Activated naive CD4-positive, alpha-beta T cell treated with anti-CD3 and anti-CD28 coated beads, Interleukin-2, amount 50 U/mL, for 24 hours (primary cell): ENCODE measurements at regions not wholly inside any gene's neighbourhood (a gene's known extent, or its start where the extent isn't known, plus 50 kb on each side); places are given as distances from the start of the nearest gene placed in this dataset.
"Not testable (repeated sequence)": the region's sequence is repeated elsewhere in the genome, so short reads cannot be mapped to it uniquely, and the experiment has no call there.

Experiments
- H3K27ac Mint-ChIP-seq: one replicate; pipeline ENCODE4 v1.8.0; 2021; ENCODE audit warnings: mild to moderate bottlenecking, mixed read lengths
- H3K27me3 Mint-ChIP-seq: one replicate; pipeline ENCODE4 v1.8.0; 2021; ENCODE audit warnings: mixed read lengths
- H3K36me3 Mint-ChIP-seq: one replicate; pipeline ENCODE4 v1.8.0; 2021; ENCODE audit warnings: mixed read lengths
- H3K4me1 Mint-ChIP-seq: one replicate; pipeline ENCODE4 v1.8.0; 2021; ENCODE audit warnings: mixed read lengths
- H3K4me3 Mint-ChIP-seq: one replicate; pipeline ENCODE4 v1.8.0; 2021; ENCODE audit warnings: mild to moderate bottlenecking, mixed read lengths
- H3K9me3 Mint-ChIP-seq: one replicate; pipeline ENCODE4 v1.8.0; 2021; ENCODE audit warnings: mixed read lengths

DNA sequence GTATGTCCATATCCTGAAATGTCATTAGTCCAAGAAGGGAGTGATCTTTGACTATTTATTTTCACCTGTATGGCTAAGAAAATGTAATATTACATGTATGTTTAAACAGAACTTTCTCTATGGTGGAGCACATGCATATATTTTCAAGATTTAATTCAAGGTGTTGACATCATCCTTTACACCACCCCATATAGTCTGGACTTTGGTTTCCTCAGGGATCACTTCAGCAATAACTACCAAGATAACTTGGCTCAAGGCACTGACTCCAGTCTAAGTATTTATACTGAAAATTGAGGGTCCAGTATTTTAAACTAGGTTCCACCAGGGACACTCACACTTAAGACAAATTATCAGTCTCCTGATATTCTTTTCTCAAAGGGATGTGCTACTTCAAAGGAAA, 660.6 kb downstream of the EFNB2 start:
- Mint-ChIP-seq H3K9me3 (no peaks in the 10 kb centered on the region), H3K27me3 (peaks cover 1% of the 10 kb centered on the region), H3K4me3 (no peak overlapping the region), H3K27ac (no peak overlapping the region), H3K4me1 (no peaks in the 10 kb centered on the region), H3K36me3 (no peaks in the 10 kb centered on the region)

DNA sequence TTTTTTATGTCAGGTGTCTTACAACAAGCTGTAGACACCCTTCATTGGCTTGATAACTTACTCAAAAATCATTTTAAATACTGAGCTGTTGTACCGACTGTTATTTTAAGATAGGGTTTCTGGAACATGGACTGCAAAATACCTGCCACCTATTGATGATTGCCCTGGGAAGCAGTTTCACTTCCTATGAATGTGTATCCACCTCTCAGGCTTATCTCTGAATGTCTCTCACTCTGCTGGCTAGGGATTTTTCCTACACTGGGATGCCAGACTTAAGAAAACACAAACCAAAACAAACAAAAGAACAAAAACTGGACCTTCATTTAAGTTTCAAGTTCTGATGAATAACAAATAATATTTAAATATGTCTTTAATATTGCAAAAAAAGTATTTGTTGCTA, 663.7 kb downstream of the EFNB2 start:
- Mint-ChIP-seq H3K4me1 (no peaks in the 10 kb centered on the region), H3K4me3 (no peak overlapping the region), H3K27me3 (peaks cover 1% of the 10 kb centered on the region), H3K27ac (no peak overlapping the region), H3K36me3 (no peaks in the 10 kb centered on the region), H3K9me3 (no peaks in the 10 kb centered on the region)

DNA sequence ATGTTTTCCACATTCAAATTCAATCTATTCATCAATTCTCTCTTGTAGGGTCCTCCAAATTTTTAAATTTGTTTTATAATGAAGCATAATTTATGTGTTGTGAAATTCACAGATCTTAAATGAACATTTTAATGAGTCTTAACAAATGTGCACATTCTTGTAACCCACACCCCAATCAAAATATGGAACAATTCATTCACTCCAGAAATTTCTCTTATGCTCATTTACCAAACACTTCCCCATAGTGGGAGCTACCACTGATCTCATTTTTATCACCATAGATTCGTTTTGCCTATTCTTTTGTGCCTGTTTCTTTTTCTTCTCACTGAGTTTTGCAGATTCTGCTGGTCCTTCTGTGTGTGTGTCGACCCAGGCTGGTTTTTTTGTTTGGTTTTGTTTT, 664.1 kb downstream of the EFNB2 start:
- H3K36me3 Mint-ChIP-seq: no peaks in the 10 kb centered on the region
- H3K27ac Mint-ChIP-seq: no peak overlapping the region
- no peaks in the 10 kb centered on the region for H3K4me1 Mint-ChIP-seq
- H3K27me3 Mint-ChIP-seq: peaks cover 1% of the 10 kb centered on the region
- H3K9me3 Mint-ChIP-seq: no peaks in the 10 kb centered on the region
- no peak overlapping the region for H3K4me3 Mint-ChIP-seq

DNA sequence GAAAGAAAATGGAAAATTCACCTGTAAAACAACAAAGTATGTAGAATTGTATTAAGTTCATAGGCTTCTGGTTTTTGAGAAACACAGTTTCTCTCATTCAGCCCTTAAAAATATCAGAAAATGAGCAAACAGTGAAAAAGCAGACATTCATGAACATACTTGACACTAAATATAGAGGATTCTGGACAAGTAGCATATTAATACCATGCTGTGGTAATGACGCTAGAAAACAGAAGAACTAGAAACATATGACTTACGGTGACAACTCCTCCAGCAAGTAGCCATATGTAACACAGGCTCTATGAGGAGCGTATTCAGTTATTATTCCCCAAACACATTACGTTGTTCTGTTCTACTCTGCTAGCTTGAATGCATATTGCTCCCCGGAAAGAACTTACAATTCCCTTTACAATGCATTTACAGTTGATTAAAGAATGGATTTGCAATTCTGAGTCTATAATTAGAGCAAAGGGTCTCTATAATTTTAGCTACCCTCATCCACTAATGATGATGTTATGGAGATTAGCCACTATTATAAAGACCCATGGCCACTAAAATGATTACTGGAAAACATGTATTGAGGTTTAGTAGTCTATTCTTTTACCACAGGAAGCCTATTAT, 672.1 kb downstream of the EFNB2 start:
- H3K27me3 Mint-ChIP-seq: no peaks in the 10 kb centered on the region
- H3K4me1 Mint-ChIP-seq: no peaks in the 10 kb centered on the region
- no peak overlapping the region for H3K27ac Mint-ChIP-seq
- no peaks in the 10 kb centered on the region for H3K36me3 Mint-ChIP-seq
- no peak overlapping the region for H3K4me3 Mint-ChIP-seq
- no peaks in the 10 kb centered on the region for H3K9me3 Mint-ChIP-seq

DNA sequence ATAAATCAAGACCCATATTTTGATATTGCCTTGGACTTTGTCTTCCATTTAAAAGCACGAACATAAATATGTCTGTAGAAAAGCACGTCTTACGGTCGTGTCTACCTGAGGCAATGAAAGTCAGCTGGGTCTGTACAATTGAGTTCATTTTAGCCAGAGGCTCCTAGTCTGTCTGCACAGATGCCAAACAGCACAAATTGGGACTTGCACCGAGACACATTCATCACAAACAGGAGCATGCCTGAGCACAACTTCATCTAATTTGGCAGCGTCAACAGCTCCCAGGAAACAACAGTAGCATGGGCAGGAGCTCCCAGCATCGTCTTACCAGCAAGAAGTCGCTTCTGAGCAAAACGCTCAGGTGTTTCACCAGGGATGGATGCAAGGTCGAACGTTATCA, 687.0 kb downstream of the EFNB2 start:
- H3K27me3 Mint-ChIP-seq: peaks cover 1% of the 10 kb centered on the region
- H3K27ac Mint-ChIP-seq: no peak overlapping the region
- H3K4me1 Mint-ChIP-seq: no peaks in the 10 kb centered on the region
- H3K4me3 Mint-ChIP-seq: no peak overlapping the region
- H3K36me3 Mint-ChIP-seq: no peaks in the 10 kb centered on the region
- H3K9me3 Mint-ChIP-seq: no peaks in the 10 kb centered on the region

DNA sequence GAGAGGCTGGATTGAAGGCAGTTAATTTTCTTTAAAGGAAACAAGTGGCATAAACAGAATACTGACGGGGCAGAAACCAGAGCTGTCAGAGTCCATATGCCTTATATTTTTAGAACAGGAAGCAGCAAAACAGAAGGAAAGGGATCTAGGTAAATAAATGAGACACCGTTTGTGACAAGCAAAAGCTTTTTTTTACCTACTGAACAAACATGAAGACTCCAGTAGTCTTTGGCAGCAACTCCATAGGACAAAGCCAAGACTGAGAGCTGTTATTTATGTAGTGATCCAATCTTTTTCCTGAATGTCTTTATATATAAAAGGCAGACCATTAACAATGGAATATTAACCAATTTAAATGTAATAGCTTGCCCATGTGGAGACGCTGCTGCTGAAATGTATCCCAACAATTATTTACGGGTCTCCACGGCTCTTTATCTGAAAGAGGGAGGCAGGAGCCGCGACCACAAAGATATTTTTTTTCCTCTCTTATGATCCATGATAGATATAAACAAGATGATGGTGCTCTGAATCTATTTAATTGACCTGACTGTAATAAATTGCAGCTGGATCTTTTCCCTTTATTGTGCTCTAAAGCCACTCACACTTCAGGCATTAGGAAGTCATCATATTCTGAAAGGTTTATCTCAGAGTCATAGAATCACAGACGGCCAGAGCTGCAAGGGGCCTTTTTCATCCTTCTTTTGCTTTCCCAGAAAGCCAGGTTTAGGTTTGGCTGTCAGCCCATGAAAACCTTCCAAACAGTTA, 687.8 kb downstream of the EFNB2 start:
- H3K36me3 Mint-ChIP-seq: no peaks in the 10 kb centered on the region
- H3K9me3 Mint-ChIP-seq: no peaks in the 10 kb centered on the region
- H3K27ac Mint-ChIP-seq: no peak overlapping the region
- no peaks in the 10 kb centered on the region for H3K4me1 Mint-ChIP-seq
- H3K4me3 Mint-ChIP-seq: no peak overlapping the region
- H3K27me3 Mint-ChIP-seq: no peaks in the 10 kb centered on the region

DNA sequence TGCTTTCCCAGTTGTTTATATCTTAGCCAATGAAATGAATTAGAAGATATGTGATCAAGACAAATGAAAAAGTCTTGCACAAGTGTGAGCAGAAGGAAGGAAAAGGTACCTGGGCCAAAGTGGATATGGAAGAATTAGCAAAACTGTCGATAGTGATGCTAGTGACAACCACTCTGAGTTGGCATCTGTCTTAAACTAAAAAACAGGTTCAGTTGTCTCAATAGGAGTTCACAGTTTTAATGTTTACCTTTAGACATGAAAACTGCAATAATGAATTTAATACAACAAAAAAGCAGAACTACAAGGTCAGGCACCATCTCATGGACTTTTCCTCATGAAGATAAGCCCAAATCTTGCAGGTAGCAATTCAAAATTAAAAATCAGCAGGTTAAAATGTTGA, 688.5 kb downstream of the EFNB2 start:
- Mint-ChIP-seq H3K27ac (no peak overlapping the region), H3K4me3 (no peak overlapping the region), H3K27me3 (no peaks in the 10 kb centered on the region), H3K36me3 (no peaks in the 10 kb centered on the region), H3K9me3 (no peaks in the 10 kb centered on the region), H3K4me1 (no peaks in the 10 kb centered on the region)

DNA sequence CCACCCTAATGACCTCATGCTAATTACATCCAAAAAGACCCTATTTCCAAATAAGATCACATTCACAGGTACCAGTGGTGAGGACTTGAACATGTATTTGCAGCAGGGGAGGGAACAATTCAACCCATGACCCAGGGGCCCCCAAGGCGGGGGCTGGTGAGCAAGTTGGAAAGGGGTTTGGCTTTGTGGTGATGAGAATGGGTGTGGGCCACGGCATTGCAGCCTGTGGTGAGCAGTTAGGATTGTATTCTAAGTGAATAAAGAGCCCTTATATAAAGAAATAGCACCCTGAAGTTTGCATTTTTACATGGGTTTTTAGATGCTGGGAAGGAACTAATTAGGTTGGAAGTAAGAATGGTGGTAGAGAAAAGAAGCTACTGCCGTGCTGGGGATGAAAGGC, 694.2 kb downstream of the EFNB2 start:
- no peak overlapping the region for H3K27ac Mint-ChIP-seq
- peaks cover 4% of the 10 kb centered on the region for H3K9me3 Mint-ChIP-seq
- no peak overlapping the region for H3K4me3 Mint-ChIP-seq

DNA sequence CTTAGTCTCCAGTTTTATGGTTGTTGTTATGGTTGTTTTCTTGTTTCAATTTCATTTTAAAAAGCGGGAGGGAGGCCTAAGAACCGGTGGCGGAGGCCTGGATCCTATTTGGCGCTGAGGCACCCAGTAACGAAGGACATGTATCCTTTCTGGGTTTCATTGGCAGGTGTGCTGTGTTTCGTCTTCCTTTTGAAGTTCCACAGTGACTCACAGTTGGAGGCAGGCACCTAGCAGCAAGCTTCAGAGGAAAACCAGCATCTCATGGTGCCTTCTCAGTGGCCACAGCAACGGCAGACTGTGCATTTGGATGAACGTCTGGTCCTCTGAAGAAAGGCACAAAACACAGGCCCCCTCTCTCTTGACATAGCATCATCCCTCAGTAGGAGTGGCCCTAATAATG, 697.2 kb downstream of the EFNB2 start:
- Mint-ChIP-seq H3K4me1 (no peaks in the 10 kb centered on the region), H3K27me3 (no peaks in the 10 kb centered on the region), H3K36me3 (no peaks in the 10 kb centered on the region), H3K27ac (no peak overlapping the region), H3K9me3 (peaks cover 4% of the 10 kb centered on the region), H3K4me3 (no peak overlapping the region)

More for the DNA sequence above, 694.2 kb downstream of the EFNB2 start:
- Mint-ChIP-seq H3K36me3 (no peaks in the 10 kb centered on the region), H3K4me1 (no peaks in the 10 kb centered on the region), H3K27me3 (no peaks in the 10 kb centered on the region)

DNA sequence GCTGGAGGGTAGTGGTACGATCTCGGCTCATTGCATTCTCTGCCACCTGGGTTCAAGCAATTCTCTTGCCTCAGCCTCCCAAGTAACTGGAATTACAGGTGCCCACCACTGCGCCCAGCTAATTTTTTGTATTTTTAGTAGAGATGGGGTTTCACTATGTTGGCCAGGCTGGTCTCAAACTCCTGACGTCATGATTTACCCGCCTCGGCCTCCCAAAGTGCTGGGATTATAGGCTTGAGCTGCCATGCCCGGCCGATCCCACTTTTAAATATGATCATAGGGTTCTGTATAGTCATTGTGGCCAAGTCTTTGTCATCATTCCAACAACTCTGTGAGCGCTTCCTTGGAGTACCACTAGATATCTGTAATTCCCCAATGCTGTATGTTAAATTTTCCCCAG, 698.2 kb downstream of the EFNB2 start:
- H3K27me3 Mint-ChIP-seq, H3K4me3 Mint-ChIP-seq, H3K27ac Mint-ChIP-seq, H3K4me1 Mint-ChIP-seq, H3K36me3 Mint-ChIP-seq, H3K9me3 Mint-ChIP-seq: not testable (repeated sequence)

DNA sequence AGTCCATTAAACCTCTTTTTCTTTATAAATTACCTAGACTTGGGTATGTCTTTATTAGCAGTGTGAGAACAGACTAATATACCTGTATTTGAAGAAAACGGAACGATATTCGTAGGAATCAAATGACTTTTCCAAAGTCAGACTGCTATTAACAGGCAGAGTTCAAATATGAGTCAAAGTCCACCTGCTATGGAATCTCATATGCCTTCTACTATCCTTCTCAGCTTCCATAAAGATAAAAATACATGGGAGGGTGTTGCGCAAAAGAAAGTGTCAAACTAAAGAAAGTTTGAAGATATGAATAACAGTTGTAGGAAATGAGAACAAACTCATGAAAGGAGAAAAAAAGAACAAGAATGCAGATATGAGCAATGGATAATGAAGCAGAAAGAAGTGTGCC, 704.6 kb downstream of the EFNB2 start:
- no peaks in the 10 kb centered on the region for H3K4me1 Mint-ChIP-seq
- no peak overlapping the region for H3K27ac Mint-ChIP-seq
- no peaks in the 10 kb centered on the region for H3K36me3 Mint-ChIP-seq
- no peaks in the 10 kb centered on the region for H3K27me3 Mint-ChIP-seq
- no peak overlapping the region for H3K4me3 Mint-ChIP-seq
- no peaks in the 10 kb centered on the region for H3K9me3 Mint-ChIP-seq

DNA sequence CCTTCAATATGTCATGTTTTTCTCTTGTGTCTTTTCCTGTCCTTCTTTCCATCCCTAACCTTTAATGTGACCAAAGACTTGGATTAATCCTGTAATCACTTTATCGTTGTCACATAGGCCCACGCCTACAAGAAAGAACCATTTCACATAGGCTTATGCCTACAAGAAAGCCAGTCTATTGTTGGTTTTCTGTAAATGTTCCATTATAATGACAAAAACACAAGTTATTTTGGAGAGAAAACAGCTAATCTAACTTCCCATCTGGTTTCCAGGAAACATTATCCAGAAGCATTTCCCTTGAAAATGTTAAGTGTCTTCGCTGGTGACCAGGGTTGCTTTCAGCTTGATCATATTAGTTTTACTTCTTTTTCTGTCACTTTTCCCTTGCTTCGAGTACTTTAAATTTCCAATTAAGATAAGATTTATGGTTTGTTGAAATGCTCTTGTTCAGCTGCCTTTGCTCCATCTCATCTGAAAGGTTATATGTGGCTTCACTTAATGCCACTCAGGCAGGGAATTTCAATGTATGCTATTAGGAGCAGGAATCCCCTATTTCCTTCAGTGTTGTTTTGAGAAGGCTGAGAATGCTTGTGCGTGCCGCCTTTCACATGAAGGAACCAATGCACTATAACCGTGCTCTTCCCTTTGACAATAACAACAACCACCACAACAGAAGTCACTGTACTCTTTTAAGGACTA, 708.2 kb downstream of the EFNB2 start:
- Mint-ChIP-seq H3K27ac (no peak overlapping the region), H3K9me3 (no peaks in the 10 kb centered on the region), H3K4me3 (no peak overlapping the region), H3K4me1 (no peaks in the 10 kb centered on the region), H3K27me3 (no peaks in the 10 kb centered on the region), H3K36me3 (no peaks in the 10 kb centered on the region)

DNA sequence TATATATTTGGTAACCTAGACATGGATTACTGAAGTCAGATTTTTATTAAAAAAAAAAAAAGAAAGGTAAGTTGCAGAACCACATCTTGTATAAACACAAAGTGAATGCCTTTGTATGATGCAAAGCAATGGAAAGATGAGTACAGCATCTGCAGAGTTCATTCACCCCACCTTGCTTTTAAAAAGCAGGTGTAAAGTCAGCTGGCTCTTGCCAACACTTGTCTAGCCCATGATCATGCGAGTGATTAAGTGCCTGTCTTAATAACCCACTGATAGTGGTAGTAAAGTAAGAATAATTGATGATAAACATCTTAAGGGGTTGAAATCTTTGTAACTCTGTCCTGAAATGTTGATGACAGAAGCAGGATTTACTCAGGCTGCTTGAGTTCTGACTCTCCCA, 710.4 kb downstream of the EFNB2 start:
- no peak overlapping the region for H3K27ac Mint-ChIP-seq
- H3K36me3 Mint-ChIP-seq: no peaks in the 10 kb centered on the region
- H3K9me3 Mint-ChIP-seq: no peaks in the 10 kb centered on the region
- no peaks in the 10 kb centered on the region for H3K27me3 Mint-ChIP-seq
- H3K4me1 Mint-ChIP-seq: no peaks in the 10 kb centered on the region
- H3K4me3 Mint-ChIP-seq: no peak overlapping the region

DNA sequence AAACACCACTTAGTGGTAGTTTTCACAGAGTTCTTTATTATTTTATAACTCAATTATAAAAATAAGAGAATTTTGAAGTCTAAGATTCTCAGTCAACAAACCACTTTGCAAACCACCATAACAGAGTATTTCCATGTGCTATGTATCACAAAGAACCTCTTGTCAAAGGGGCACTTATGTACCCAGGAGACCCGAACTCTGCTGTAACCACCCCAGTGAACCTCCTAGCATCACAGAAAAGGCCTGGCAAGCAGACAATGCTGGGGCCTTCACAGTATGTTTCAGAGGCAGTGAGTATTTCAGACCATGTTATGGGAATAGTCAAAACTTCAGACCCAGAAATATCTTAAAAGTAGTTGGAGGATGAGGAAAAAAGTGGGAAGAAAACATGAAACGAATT, 714.1 kb downstream of the EFNB2 start:
- Mint-ChIP-seq H3K36me3 (no peaks in the 10 kb centered on the region), H3K4me3 (no peak overlapping the region), H3K27me3 (no peaks in the 10 kb centered on the region), H3K4me1 (no peaks in the 10 kb centered on the region), H3K27ac (no peak overlapping the region), H3K9me3 (no peaks in the 10 kb centered on the region)

DNA sequence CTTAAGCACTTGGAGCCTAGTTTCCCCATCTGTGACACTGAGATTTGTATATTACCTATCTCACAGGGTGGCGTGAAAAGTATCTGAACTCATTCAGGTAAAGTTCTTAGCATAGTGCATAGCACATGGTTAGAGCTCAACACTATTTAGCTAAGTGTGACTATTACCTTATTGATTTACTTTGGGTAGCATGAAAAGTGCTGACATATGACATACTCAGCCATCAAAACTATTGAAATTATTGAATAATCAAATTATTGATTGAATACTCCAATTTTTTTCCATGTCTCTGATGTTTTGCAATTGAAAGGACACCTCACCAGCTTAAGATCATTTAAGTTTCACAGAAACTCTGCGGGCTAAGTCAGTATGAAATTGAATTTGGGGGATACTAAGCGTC, 715.0 kb downstream of the EFNB2 start:
- H3K9me3 Mint-ChIP-seq: no peaks in the 10 kb centered on the region
- no peaks in the 10 kb centered on the region for H3K4me1 Mint-ChIP-seq
- H3K4me3 Mint-ChIP-seq: no peak overlapping the region
- no peaks in the 10 kb centered on the region for H3K36me3 Mint-ChIP-seq
- peaks cover 2% of the 10 kb centered on the region for H3K27me3 Mint-ChIP-seq
- H3K27ac Mint-ChIP-seq: no peak overlapping the region

DNA sequence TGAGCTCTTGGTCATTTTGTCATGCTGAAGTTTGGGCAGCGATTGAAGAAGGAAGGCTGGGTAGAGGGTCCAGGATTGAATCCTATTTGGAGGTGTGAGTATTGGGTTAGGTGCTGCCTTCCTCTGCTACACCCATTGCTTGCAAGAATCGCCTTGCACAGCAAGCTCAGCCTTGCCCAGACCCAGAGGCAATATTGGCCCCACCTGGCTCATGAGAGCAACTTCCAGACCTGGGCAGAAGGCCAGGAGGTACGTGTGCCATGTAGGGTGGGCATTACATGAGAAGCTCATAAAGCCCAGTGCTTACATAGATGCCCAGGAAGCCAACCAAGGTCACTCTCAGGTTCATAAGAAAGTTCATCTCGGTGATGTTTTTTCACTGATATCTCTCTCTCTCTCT, 718.0 kb downstream of the EFNB2 start:
- Mint-ChIP-seq H3K36me3 (no peaks in the 10 kb centered on the region), H3K4me1 (no peaks in the 10 kb centered on the region), H3K9me3 (no peaks in the 10 kb centered on the region), H3K4me3 (no peak overlapping the region), H3K27ac (no peak overlapping the region), H3K27me3 (peaks cover 2% of the 10 kb centered on the region)
